Liver (tissue), 8 donors: ENCODE measurements at regions not wholly inside any gene's neighbourhood (a gene's known extent, or its start where the extent isn't known, plus 50 kb on each side); places are given as distances from the start of the nearest gene placed in this dataset.

ENCODE experiments used
- DNase-seq: peaks from one replicate; pipeline ENCODE4 v3.0.0-alpha.2; 2017; ENCODE audit warnings: low spot score
- H3K27ac ChIP-seq, 2 donors: one replicate each; pipeline ENCODE4 v1.7.0; 2013; ENCODE audit warnings: inconsistent platforms in 2 of 2, low read length in 2 of 2, control low read depth in 1 of 2, low read depth in 1 of 2, mild to moderate bottlenecking in 1 of 2
- H3K27me3 ChIP-seq, 4 donors: one replicate each; pipeline versions ENCODE4 v1.6.1 to v1.7.0; 2013; ENCODE audit warnings: low read length in 3 of 4, inconsistent platforms in 1 of 4, mild to moderate bottlenecking in 1 of 4, moderate library complexity in 1 of 4; ENCODE audit not compliant: control insufficient read depth in 4 of 4, insufficient read depth in 4 of 4
- H3K36me3 ChIP-seq, 4 donors: one replicate each; pipeline versions ENCODE4 v1.6.1 to v1.7.0; 2013; ENCODE audit warnings: low read length in 3 of 4, mild to moderate bottlenecking in 3 of 4, low read depth in 1 of 4, moderate library complexity in 1 of 4; ENCODE audit not compliant: control insufficient read depth in 4 of 4, insufficient read depth in 3 of 4
- H3K4me1 ChIP-seq, 4 donors: one replicate each; pipeline versions ENCODE4 v1.6.1 to v1.7.0; 2013; ENCODE audit warnings: low read length in 3 of 4, mild to moderate bottlenecking in 3 of 4, moderate library complexity in 1 of 4; ENCODE audit not compliant: control insufficient read depth in 4 of 4, insufficient read depth in 4 of 4
- H3K4me3 ChIP-seq, 3 donors: one replicate each; pipeline versions ENCODE4 v1.6.1 to v1.7.0; 2013; ENCODE audit warnings: low read length in 3 of 3, control low read depth in 1 of 3, low read depth in 1 of 3, mild to moderate bottlenecking in 1 of 3
- H3K9ac ChIP-seq, 2 donors: one replicate each; pipeline ENCODE4 v1.7.0; 2013; ENCODE audit warnings: low read length in 2 of 2, mild to moderate bottlenecking in 2 of 2, moderate library complexity in 2 of 2, control low read depth in 1 of 2, low read depth in 1 of 2
- H3K9me3 ChIP-seq, 4 donors: one replicate each; pipeline versions ENCODE4 v1.6.1 to v1.7.0; 2013; ENCODE audit warnings: low read length in 3 of 4; ENCODE audit not compliant: control insufficient read depth in 4 of 4
- ATF3 ChIP-seq: IDR thresholded peaks from 2 replicates; pipeline ENCODE4 v1.6.1; 2016; ENCODE audit warnings: antibody characterized with exemption
- CTCF ChIP-seq: fragments of 150-350 bp; IDR thresholded peaks from 2 replicates; pipeline ENCODE4 v1.5.1; 2017; ENCODE audit warnings: improper control_type of control experiment, low read depth, low read length; ENCODE audit not compliant: missing input control
- EGR1 ChIP-seq, 2 donors: IDR thresholded peaks; 2 replicates each; pipeline ENCODE4 v1.6.1; 2016 to 2018; ENCODE audit warnings: antibody characterized with exemption in 2 of 2, low read depth in 2 of 2
- FOXA1 ChIP-seq: IDR thresholded peaks from 2 replicates; pipeline ENCODE4 v1.6.1; 2016; ENCODE audit warnings: antibody characterized with exemption
- FOXA2 ChIP-seq: IDR thresholded peaks from 2 replicates; pipeline ENCODE4 v1.6.1; 2016; ENCODE audit warnings: antibody characterized with exemption
- GABPA ChIP-seq, 2 donors: IDR thresholded peaks in 1 of 2; conservative IDR thresholded peaks in 1 of 2; 2 replicates each; pipeline ENCODE4 v1.6.1; 2016; ENCODE audit warnings: antibody characterized with exemption in 2 of 2, mild to moderate bottlenecking in 1 of 2, moderate library complexity in 1 of 2
- HNF4A ChIP-seq, 2 donors: conservative IDR thresholded peaks; 2 replicates each; pipeline ENCODE4 v1.6.1; 2016; ENCODE audit warnings: antibody characterized with exemption in 2 of 2, mild to moderate bottlenecking in 2 of 2
- JUND ChIP-seq, 2 donors: IDR thresholded peaks; 2 replicates each; pipeline ENCODE4 v1.6.1; 2016; ENCODE audit warnings: antibody characterized with exemption in 2 of 2
- MAX ChIP-seq: IDR thresholded peaks from 2 replicates; pipeline ENCODE4 v1.6.1; 2016; ENCODE audit warnings: antibody characterized with exemption
- NR2F2 ChIP-seq: IDR thresholded peaks from 2 replicates; pipeline ENCODE4 v1.6.1; 2016; ENCODE audit warnings: antibody characterized with exemption
- RAD21 ChIP-seq, 2 donors: IDR thresholded peaks; 2 replicates each; pipeline ENCODE4 v1.6.1; 2016; ENCODE audit warnings: antibody characterized with exemption in 2 of 2, mild to moderate bottlenecking in 2 of 2
- REST ChIP-seq: IDR thresholded peaks from 2 replicates; pipeline ENCODE4 v1.6.1; 2016; ENCODE audit warnings: antibody characterized with exemption, mild to moderate bottlenecking
- RXRA ChIP-seq, 2 donors: IDR thresholded peaks; 2 replicates each; pipeline ENCODE4 v1.6.1; 2017 to 2018; ENCODE audit warnings: antibody characterized with exemption in 2 of 2, mild to moderate bottlenecking in 1 of 2
- TAF1 ChIP-seq: conservative IDR thresholded peaks from 2 replicates; pipeline ENCODE4 v1.6.1; 2016; ENCODE audit warnings: antibody characterized with exemption, mild to moderate bottlenecking
- YY1 ChIP-seq: IDR thresholded peaks from 2 replicates; pipeline ENCODE4 v1.6.1; 2016; ENCODE audit warnings: antibody characterized with exemption, mild to moderate bottlenecking
- ZBTB33 ChIP-seq: IDR thresholded peaks from 2 replicates; pipeline ENCODE4 v1.6.1; 2016; ENCODE audit warnings: antibody characterized with exemption
- WGBS: extraction: QIAGEN DNeasy Blood & Tissue Kit; methylation state at CpG from one replicate; pipeline ENCODE4 v1.1.7; 2013; 5-methylcytosine and 5-hydroxymethylcytosine counted together
- donor health status: healthy.
- donor health status: healthy.
- donor health status: healthy.
- donor health status: healthy.
- donor health status: healthy.

- H3K27me3 ChIP-seq, result peaks cover 0 to 3% (median 0%) of the 10 kb centered on the region in 4 donors
- H3K4me1 ChIP-seq, result no peaks in the 10 kb centered on the region
- H3K9ac ChIP-seq, result no peak overlapping the region
- H3K4me3 ChIP-seq, result no peak overlapping the region
- no peaks in the 10 kb centered on the region for H3K36me3 ChIP-seq
- TF ChIP-seq MAX, result no peak
- TF ChIP-seq NR2F2, result no peak
- no peak for TF ChIP-seq RAD21 (IDR thresholded peaks at IDR 0.05)
- TF ChIP-seq ATF3, result no peak
- TF ChIP-seq EGR1 (IDR thresholded peaks at IDR 0.05; ENCODE audit: low read depth in 2 of 2), result no peak
- no peak for TF ChIP-seq JUND (IDR thresholded peaks at IDR 0.05)
- TF ChIP-seq REST, result no peak
- no peak for TF ChIP-seq GABPA (IDR thresholded peaks at IDR 0.05 in 1 of 2, conservative IDR thresholded peaks at IDR 0.05 in 1 of 2)
- no peak for TF ChIP-seq ZBTB33
- no peak for TF ChIP-seq RXRA (IDR thresholded peaks at IDR 0.05)
- TF ChIP-seq HNF4A (conservative IDR thresholded peaks at IDR 0.05), result no peak
- TF ChIP-seq FOXA2, result no peak
- TF ChIP-seq CTCF, result no peak
- TF ChIP-seq TAF1, result no peak
- no peak for TF ChIP-seq YY1
- no peak for TF ChIP-seq FOXA1
- H3K9me3 ChIP-seq, result no peaks in the 10 kb centered on the region
- 68% methylated on average over 5 of the region's 5 CpGs for WGBS
- no peak for DNase-seq
- H3K27ac ChIP-seq, result no peak overlapping the region
Measured at GRCh38 chr7:142513178-142513955, 235.9 kb upstream of the PRSS1 start.
